HEK293 (cell line): ENCODE measurements at regions not wholly inside any gene's neighbourhood (a gene's known extent, or its start where the extent isn't known, plus 50 kb on each side); places are given as distances from the start of the nearest gene placed in this dataset.
"Not testable (repeated sequence)": the region's sequence is repeated elsewhere in the genome, so short reads cannot be mapped to it uniquely, and the experiment has no call there.

ENCODE experiments used
- CTCF ChIA-PET: fragments of 350-600 bp; formaldehyde crosslinking; extraction: SDS; loops from one replicate; lab custom pipeline; 2021; ENCODE audit warnings: antibody characterized with exemption; lab: Yijun Ruan, JAX
- POLR2A ChIA-PET: fragments of 300-600 bp; formaldehyde crosslinking; extraction: SDS; loops from one replicate; lab custom pipeline; 2020; ENCODE audit warnings: antibody characterized with exemption, inconsistent platforms; lab: Yijun Ruan, JAX
- H3K27ac ChIP-seq: fragments of 200-500 bp; sonication (Bioruptor generic); 2 replicates; pipeline ENCODE4 v1.5.1; 2014; ENCODE audit warnings: low read depth, low read length, control low read depth, inconsistent platforms; ENCODE audit errors: extremely low read depth
- H3K36me3 ChIP-seq, 2 experiments: fragments of 200-500 bp in 1 of 2; sonication (Bioruptor generic) in 1 of 2; 1 replicate in 1 of 2; 2 replicates in 1 of 2; pipeline ENCODE4 v1.5.1; 2014 to 2017; ENCODE audit warnings: inconsistent platforms in 2 of 2, low read length in 2 of 2; ENCODE audit not compliant: control insufficient read depth in 2 of 2, insufficient read depth in 1 of 2
- H3K4me1 ChIP-seq: fragments of 200-500 bp; sonication (Bioruptor generic); 2 replicates; pipeline ENCODE4 v1.5.1; 2014; ENCODE audit warnings: mild to moderate bottlenecking, low read length, inconsistent platforms; ENCODE audit not compliant: control insufficient read depth, insufficient read depth
- H3K4me3 ChIP-seq: 2 replicates; pipeline ENCODE4 v1.5.1; 2011; ENCODE audit warnings: low read depth, mild to moderate bottlenecking, control low read depth, low read length, moderate library complexity
- H3K9me3 ChIP-seq: fragments of 200-500 bp; sonication (Bioruptor generic); 2 replicates; pipeline ENCODE4 v1.5.1; 2014; ENCODE audit warnings: low read depth, low read length, inconsistent platforms; ENCODE audit not compliant: control insufficient read depth, insufficient read depth
- FEZF1 ChIP-seq: fragments of 450-650 bp; formaldehyde crosslinking; IDR thresholded peaks from 2 replicates; pipeline ENCODE4 v1.5.1; 2016; ENCODE audit warnings: missing biosample characterization, missing genetic modification characterization
- GLI2 ChIP-seq: fragments of 450-650 bp; formaldehyde crosslinking; IDR thresholded peaks from 2 replicates; pipeline ENCODE4; 2017; ENCODE audit warnings: missing biosample characterization, missing genetic modification characterization, low read depth, borderline replicate concordance
- IKZF3 ChIP-seq: fragments of 450-650 bp; IDR thresholded peaks from 2 replicates; pipeline ENCODE4 v1.5.0; 2018; ENCODE audit warnings: missing biosample characterization, mild to moderate bottlenecking, missing genetic modification characterization, moderate library complexity
- PATZ1 ChIP-seq: fragments of 450-650 bp; formaldehyde crosslinking; IDR thresholded peaks from 2 replicates; pipeline ENCODE4 v1.5.1; 2016; ENCODE audit warnings: missing biosample characterization, missing genetic modification characterization
- SETDB1 ChIP-seq: IDR thresholded peaks from one replicate; pipeline ENCODE4 v1.6.1; 2017; ENCODE audit warnings: mild to moderate bottlenecking, low read length, moderate library complexity, mixed read lengths; ENCODE audit not compliant: insufficient read length
- TCF7L2 ChIP-seq: IDR thresholded peaks from 2 replicates; pipeline ENCODE4 v1.6.1; 2011; ENCODE audit warnings: low read depth, mild to moderate bottlenecking, inconsistent platforms, low read length, moderate library complexity, borderline replicate concordance
- TRIM28 ChIP-seq: IDR thresholded peaks from 2 replicates; pipeline ENCODE4 v1.6.1; 2011; ENCODE audit warnings: low read length, control low read depth, borderline replicate concordance
- ZBTB10 ChIP-seq: fragments of 450-650 bp; formaldehyde crosslinking; IDR thresholded peaks from 2 replicates; pipeline ENCODE4 v1.5.1; 2016; ENCODE audit warnings: missing biosample characterization, missing genetic modification characterization
- ZBTB20 ChIP-seq: fragments of 450-650 bp; formaldehyde crosslinking; IDR thresholded peaks from 2 replicates; pipeline ENCODE4 v1.5.1; 2016; ENCODE audit warnings: missing biosample characterization, missing genetic modification characterization
- ZBTB7A ChIP-seq: fragments of 450-650 bp; formaldehyde crosslinking; IDR thresholded peaks from 2 replicates; pipeline ENCODE4 v1.5.1; 2016; ENCODE audit warnings: low read depth, missing biosample characterization, missing genetic modification characterization
- ZNF112 ChIP-seq: fragments of 450-650 bp; formaldehyde crosslinking; IDR thresholded peaks from 2 replicates; pipeline ENCODE4 v1.5.0; 2017; ENCODE audit warnings: missing biosample characterization, missing genetic modification characterization
- ZNF148 ChIP-seq: fragments of 450-650 bp; formaldehyde crosslinking; IDR thresholded peaks from 2 replicates; pipeline ENCODE4 v1.5.0; 2017; ENCODE audit warnings: missing biosample characterization, missing genetic modification characterization, borderline replicate concordance
- ZNF155 ChIP-seq: fragments of 450-650 bp; formaldehyde crosslinking; IDR thresholded peaks from 2 replicates; pipeline ENCODE4 v1.5.1; 2016; ENCODE audit warnings: missing biosample characterization, missing genetic modification characterization
- ZNF19 ChIP-seq: fragments of 450-650 bp; formaldehyde crosslinking; IDR thresholded peaks from 2 replicates; pipeline ENCODE4; 2016; ENCODE audit warnings: missing biosample characterization, missing genetic modification characterization, low read depth
- ZNF24 ChIP-seq: fragments of 450-650 bp; formaldehyde crosslinking; IDR thresholded peaks from 2 replicates; pipeline ENCODE4 v1.5.1; 2016; ENCODE audit warnings: missing biosample characterization, missing genetic modification characterization
- ZNF423 ChIP-seq: fragments of 450-650 bp; formaldehyde crosslinking; IDR thresholded peaks from 2 replicates; pipeline ENCODE4 v1.5.1; 2016; ENCODE audit warnings: missing biosample characterization, missing genetic modification characterization
- ZNF426 ChIP-seq: fragments of 450-650 bp; formaldehyde crosslinking; IDR thresholded peaks from 2 replicates; pipeline ENCODE4 v1.5.1; 2017; ENCODE audit warnings: missing biosample characterization, missing genetic modification characterization, mild to moderate bottlenecking, inconsistent platforms, moderate library complexity
- ZNF514 ChIP-seq: fragments of 450-650 bp; formaldehyde crosslinking; IDR thresholded peaks from 2 replicates; pipeline ENCODE4 v1.5.1; 2016; ENCODE audit warnings: missing biosample characterization, missing genetic modification characterization
- ZNF555 ChIP-seq: fragments of 450-650 bp; formaldehyde crosslinking; conservative IDR thresholded peaks from 2 replicates; pipeline ENCODE4 v1.5.1; 2017; ENCODE audit warnings: missing biosample characterization, mild to moderate bottlenecking, missing genetic modification characterization, inconsistent platforms
- ZNF585B ChIP-seq: fragments of 450-650 bp; formaldehyde crosslinking; IDR thresholded peaks from 2 replicates; pipeline ENCODE4 v1.5.1; 2016; ENCODE audit warnings: missing biosample characterization, missing genetic modification characterization
- ZNF664 ChIP-seq: fragments of 450-650 bp; formaldehyde crosslinking; IDR thresholded peaks from 2 replicates; pipeline ENCODE4 v1.5.1; 2016; ENCODE audit warnings: missing biosample characterization, missing genetic modification characterization
- ZNF692 ChIP-seq: fragments of 450-650 bp; formaldehyde crosslinking; IDR thresholded peaks from 2 replicates; pipeline ENCODE4 v1.5.1; 2016; ENCODE audit warnings: missing biosample characterization, missing genetic modification characterization

- H3K27ac ChIP-seq, H3K36me3 ChIP-seq, CTCF ChIA-PET, POLR2A ChIA-PET, H3K4me3 ChIP-seq, H3K9me3 ChIP-seq, H3K4me1 ChIP-seq: not testable (repeated sequence)
- TF ChIP-seq TRIM28 (peak; percentile 57; the same call in 1 of the 2 replicates), SETDB1 (peak; percentile 84)
Observed at GRCh38 chr18:38639700-38640099, 1074.1 kb upstream of the CELF4 start.

GRCh38 chr18:38635709-38636430 is 1070.3 kb upstream of the CELF4 start:
- POLR2A ChIA-PET = no interaction called here
- Histone ChIP-seq H3K36me3 (no peaks in the 10 kb centered on the region), H3K4me3 (no peak overlapping the region), H3K4me1 (no peaks in the 10 kb centered on the region), H3K9me3 (no peaks in the 10 kb centered on the region), H3K27ac (no peak overlapping the region)
- CTCF ChIA-PET = interaction anchor here (0.5 kb wide), 1 partner anchor 373 kb away, joined by 3 read pairs; no protein-coding TSS in a partner anchor
- TF ChIP-seq ZNF24 (tag by site-specific recombination) (no peak), ZBTB10 (tag by site-specific recombination) (no peak), ZNF423 (tag by site-specific recombination) (no peak), ZNF664 (tag by site-specific recombination) (no peak), PATZ1 (tag by site-specific recombination) (no peak), ZNF112 (no peak), ZNF692 (no peak), TCF7L2 (no peak), ZNF585B (tag by site-specific recombination) (no peak), ZBTB20 (no peak), IKZF3 (tag by site-specific recombination) (no peak), ZNF19 (no peak), ZBTB7A (tag by site-specific recombination) (no peak)

GRCh38 chr18:38634117-38634516 is 1068.5 kb upstream of the CELF4 start:
- H3K27ac ChIP-seq = no peak overlapping the region
- H3K36me3 ChIP-seq = no peaks in the 10 kb centered on the region
- H3K9me3 ChIP-seq = no peaks in the 10 kb centered on the region
- ChIA-PET CTCF (interaction anchor here (0.7 kb wide), 1 partner anchor 939 kb away, joined by 3 read pairs; no protein-coding TSS in a partner anchor), POLR2A (no interaction called here)
- no peak overlapping the region for H3K4me3 ChIP-seq
- no peaks in the 10 kb centered on the region for H3K4me1 ChIP-seq
- no peak for TF ChIP-seq ZNF426
- TF ChIP-seq ZNF514 (tag by site-specific recombination) = no peak
- TF ChIP-seq ZNF555 = no peak
- no peak for TF ChIP-seq ZNF155 (tag by site-specific recombination)
- TF ChIP-seq GLI2 (tag by site-specific recombination) = no peak
- no peak for TF ChIP-seq ZNF148 (tag by site-specific recombination)
- TF ChIP-seq FEZF1 (tag by site-specific recombination) = no peak
